ENCODE measurements at regions not wholly inside any gene's neighbourhood (a gene's known extent, or its start where the extent isn't known, plus 50 kb on each side); places are given as distances from the start of the nearest gene placed in this dataset.

- no peak for DNase-seq (ENCODE audit: low read depth)
Measured at GRCh38 chr2:126403039-126403628, 252.8 kb upstream of the GYPC start.

- no peak for DNase-seq (ENCODE audit: low read depth)
Measured at GRCh38 chr2:126406267-126406666, 249.7 kb upstream of the GYPC start.

DNA sequence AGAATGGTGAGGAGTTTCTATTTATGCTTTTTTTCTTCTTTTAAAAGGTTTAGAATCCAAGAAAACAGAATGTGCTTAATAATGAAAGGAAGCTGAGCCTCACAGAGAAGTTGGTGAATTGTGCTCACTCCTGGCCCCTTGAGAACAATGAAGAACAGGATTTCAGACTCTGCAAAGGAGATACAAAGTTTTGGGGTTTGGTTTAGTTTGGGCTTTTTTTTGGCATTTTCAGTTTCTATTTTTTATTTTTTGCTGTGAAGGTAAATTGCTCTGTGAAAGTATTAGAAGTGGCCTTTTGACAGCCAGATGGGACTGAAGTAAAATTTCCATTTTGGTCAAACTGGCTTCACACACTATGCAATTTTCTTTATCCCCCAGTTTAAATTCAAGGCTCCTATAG lies 247.3 kb upstream of the GYPC start:
- DNase-seq (ENCODE audit: low read depth) = no peak

DNA sequence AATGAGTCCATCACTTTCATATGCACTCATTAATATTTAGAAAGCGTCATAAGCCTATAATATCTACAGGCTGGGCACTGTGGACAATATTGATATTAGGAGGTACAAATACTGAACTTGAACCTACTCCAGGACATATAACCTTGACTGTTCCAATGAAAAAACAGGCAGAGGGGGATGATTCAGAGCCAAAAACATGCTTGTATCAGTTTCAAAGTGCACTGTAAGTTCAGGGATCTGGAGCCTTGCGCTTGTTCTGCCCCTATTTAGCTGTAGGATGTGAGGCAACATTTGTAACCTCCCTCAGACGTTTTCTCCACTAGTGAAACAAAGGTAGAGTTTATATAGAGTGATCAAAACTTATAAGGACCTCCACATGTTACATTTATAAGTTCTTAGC lies 246.1 kb upstream of the GYPC start:
- no peak for DNase-seq (ENCODE audit: low read depth)

GRCh38 chr2:126413079-126413478 lies 242.9 kb upstream of the GYPC start:
- no peak for DNase-seq (ENCODE audit: low read depth)

DNA sequence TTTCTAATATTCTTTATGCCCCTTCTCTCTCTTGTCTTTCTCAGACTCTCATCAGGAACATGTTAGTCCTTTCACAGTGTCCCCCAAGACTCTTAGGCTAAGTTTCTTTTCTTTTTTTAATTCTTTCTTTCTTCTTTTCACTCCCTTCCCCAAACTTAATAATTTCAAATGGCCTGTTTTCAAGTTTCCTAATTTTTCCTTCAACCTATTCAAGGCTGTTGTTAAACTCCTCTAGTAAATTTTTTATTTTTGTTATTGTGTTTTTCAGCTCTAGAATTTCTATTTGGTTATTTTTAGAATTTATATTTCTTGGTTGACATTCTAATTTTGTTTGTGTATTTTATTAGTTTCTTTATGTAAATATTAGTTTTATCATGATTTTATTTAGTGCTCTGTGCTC lies 236.6 kb upstream of the GYPC start:
- DNase-seq (ENCODE audit: low read depth) = no peak

- no peak for DNase-seq (ENCODE audit: low read depth)
Measured at GRCh38 chr2:126425943-126426342, 230.0 kb upstream of the GYPC start.

GRCh38 chr2:126429103-126429502 lies 226.9 kb upstream of the GYPC start:
- DNase-seq (ENCODE audit: low read depth) = no peak

GRCh38 chr2:126431136-126431535 lies 224.8 kb upstream of the GYPC start:
- DNase-seq (ENCODE audit: low read depth) = no peak

- no peak for DNase-seq (ENCODE audit: low read depth)
Measured at GRCh38 chr2:126436411-126436810, 219.5 kb upstream of the GYPC start.

DNA sequence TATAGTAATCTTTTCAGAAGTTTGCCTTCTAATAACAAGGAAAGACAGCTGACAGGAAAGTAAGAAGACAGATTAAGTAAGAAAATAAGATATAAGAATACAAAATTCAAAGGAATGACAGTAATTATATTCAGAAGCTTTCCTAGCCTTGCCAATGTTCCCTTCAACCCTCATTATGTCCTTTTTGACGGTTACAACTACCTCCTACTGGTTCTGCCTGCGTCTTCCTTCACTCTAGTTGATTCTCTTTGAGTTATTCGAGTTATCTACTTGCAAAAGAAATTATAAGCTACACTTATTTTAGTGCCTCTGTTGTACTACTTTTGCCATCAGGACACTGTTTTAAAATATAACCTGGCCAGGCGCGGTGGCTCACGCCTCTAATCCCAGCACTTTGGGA lies 218.9 kb upstream of the GYPC start:
- no peak for DNase-seq (ENCODE audit: low read depth)

DNA sequence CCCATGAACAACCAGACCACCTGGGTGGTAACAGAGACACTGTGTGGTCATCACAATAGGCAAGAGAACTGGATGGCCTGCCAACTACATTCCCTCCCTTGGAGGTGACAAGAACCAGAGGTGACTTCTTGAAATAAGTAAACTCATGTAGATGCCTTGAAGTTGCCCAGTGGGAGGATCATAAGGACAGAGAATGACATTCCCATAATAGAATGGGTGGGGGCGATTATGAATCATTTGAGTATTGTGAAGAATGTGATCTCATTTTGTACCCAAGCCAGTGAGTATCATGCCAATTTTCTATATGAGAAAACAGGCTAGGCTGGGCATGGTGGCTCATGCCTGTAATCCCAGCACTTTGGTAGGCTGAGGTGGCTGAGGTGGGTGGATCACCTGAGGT lies 211.4 kb upstream of the GYPC start:
- DNase-seq (ENCODE audit: low read depth) = no peak

GRCh38 chr2:126446106-126446695 lies 209.8 kb upstream of the GYPC start:
- DNase-seq (ENCODE audit: low read depth) = no peak

DNA sequence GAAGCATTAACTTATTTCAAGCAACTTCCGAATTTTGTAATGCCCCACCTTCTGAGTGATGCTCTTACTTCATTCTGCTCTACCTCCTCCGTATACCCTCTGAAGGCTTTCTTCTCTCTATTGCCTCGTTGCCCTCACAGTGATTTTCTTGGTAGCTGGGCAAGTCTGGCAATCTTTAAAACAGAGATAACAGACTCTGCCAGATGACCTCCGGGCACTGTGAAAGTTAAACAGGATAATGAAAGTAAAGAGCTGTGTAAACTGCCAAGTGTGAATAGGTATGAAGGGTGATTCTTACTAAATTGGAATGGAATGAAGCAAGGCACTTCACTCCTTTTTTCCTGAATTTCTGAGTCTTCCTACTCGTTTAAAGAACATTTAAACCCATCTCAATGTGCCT lies 207.3 kb upstream of the GYPC start:
- no peak for DNase-seq (ENCODE audit: low read depth)

GRCh38 chr2:126449677-126450076 lies 206.3 kb upstream of the GYPC start:
- no peak for DNase-seq (ENCODE audit: low read depth)

GRCh38 chr2:126463892-126464674 lies 191.9 kb upstream of the GYPC start:
- no peak for DNase-seq (ENCODE audit: low read depth)

DNA sequence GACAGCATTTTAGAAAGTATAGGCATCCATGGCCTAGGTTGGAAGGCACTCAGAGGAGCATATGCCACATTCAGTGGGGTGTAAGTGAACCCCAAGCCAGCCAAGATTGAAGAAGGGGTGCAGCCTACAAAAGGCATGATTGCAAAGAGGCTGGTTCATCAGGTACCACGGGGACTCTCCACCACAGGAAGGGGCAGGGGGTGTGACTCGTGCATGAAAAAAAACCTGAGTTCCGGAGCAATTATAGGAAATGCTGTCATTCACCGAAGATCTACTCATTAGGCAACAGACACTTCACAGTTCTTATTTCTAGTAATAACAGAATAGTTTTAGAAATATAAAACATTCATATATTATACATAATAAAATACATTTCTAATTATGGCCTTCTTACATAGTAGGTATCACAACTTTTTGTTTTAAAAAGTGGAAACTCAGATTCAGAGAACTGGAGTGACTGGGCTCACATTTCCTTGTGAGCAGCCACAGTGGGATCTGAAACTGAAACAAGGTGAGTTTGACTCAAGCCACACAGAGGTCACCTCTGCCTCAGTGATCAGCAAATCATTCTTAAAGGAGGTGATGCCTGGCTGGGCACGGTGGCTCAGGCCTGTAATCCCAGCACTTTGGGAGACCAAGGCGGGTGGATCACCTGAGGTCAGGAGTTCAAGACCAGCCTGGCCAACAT lies 188.4 kb upstream of the GYPC start:
- no peak for DNase-seq (ENCODE audit: low read depth)

DNA sequence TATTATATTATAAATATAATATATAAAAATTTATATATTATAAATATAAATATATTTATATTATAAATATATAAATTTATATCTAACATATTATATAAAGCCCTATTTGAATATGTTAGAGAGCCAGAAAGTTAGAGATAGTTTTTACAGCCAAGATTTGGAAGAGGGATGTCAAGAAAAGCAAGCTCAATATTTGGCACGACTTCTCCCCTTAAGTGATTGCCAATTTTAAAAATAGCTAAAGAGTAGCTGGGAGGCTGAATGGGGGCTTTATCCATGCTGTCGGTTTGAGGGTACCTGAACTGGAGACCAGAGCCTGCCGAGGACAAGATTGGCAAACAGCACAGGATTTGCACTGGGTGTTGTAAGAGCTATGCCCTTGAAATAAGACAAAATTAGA lies 180.9 kb upstream of the GYPC start:
- DNase-seq (ENCODE audit: low read depth) = no peak

DNA sequence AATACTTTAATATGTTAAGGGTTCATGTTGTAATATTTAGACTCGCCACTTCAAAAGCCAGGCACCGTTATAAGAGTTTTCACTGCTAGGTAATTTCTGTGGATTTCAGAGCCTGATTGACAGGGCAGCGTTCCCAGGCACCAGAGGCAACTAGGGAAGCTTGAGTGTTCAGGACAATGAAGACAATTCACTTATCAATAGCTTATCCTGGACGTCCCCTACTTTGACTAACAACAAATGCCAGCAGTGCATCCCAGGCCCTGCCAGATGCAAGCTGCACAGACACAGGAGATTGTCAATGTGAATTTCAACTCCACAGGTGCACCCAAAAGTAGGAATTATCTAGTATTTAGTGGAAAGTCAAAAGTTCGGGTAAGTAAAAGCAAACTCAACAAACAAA lies 179.3 kb upstream of the GYPC start:
- DNase-seq (ENCODE audit: low read depth) = no peak

DNA sequence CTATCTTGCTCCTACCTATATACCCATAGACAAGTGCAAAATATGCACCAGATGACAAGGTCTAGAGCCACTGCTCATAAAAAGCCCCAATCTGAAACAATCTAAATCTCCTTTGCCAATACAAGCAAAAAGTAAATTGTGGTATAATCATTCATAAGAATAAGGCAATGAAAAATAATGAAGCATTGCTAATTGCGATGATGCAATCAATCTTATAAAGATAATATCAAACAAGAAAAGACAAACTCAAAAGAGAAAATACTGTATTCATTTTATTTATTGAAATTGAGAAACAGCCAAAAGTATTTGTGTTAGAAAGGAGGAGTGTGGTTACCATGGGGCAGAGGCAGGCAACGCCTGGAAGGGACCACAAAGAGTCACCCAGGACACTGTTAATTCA lies 175.9 kb upstream of the GYPC start:
- no peak for DNase-seq (ENCODE audit: low read depth)

DNA sequence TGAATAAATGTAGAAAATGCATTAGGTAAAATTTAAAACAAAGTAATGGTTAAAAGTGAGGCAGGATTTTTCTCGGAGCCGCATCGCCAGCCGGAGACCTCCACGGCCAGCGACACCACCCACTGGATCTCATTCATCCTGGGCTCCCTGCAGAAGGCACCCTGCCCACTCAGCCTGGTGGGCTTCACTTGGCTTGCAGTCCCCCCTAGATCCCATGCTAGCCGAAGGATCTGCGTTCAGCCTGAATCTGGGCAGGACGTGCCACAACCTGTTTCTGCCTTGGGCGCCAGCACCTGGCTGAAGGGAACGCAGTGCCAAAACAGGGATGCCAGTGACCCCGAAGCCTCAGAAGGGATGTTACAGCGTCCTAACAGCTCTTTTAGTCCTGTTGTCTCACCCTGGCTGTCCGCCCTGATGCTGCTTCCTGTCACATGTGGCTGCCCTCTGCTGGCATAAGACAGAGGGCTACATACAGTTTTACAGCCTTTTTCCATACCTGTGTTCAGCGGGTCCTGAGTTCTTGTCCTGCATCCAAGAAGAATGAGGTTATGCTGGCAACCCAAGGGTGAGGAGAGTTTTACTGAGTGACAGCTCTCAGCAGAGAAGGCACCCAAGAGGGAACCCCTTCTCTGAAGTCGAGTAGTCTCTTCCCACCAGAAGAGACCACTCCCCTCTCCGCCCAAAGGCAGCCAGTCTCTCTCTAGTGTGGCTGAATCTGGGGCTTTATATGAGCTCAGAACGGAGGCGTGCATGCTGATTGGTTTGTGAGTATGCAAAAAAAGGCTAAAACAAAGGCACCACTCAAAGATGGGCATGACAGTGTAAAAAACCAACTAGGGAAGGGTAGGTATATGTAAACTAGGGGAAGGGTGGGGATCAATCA lies 173.1 kb upstream of the GYPC start:
- DNase-seq (ENCODE audit: low read depth) = no peak

GRCh38 chr2:126494593-126494992 lies 161.4 kb upstream of the GYPC start:
- DNase-seq (ENCODE audit: low read depth) = no peak

Measured in stimulated activated CD8-positive, alpha-beta memory T cell treated with anti-CD3 and anti-CD28 coated beads, Interleukin-15, amount 100 ng/mL, for 1 hour (primary cell).